Esophagus squamous epithelium (tissue), 4 donors: ENCODE measurements at regions not wholly inside any gene's neighbourhood (a gene's known extent, or its start where the extent isn't known, plus 50 kb on each side); places are given as distances from the start of the nearest gene placed in this dataset.

Experiments
- CTCF ChIP-seq, 6 experiments: fragments of 450-650 bp in 4 of 6; fragments of 200-600 bp in 2 of 6; sonication (generic) in 2 of 6; IDR thresholded peaks; one replicate each; pipeline ENCODE4 v1.5.1; 2016 to 2019; ENCODE audit warnings: antibody characterized with exemption in 6 of 6, mild to moderate bottlenecking in 4 of 6, moderate library complexity in 4 of 6
- POLR2A ChIP-seq, 4 donors: fragments of 450-650 bp; IDR thresholded peaks; one replicate each; pipeline ENCODE4 v1.6.1; 2017; ENCODE audit warnings: antibody characterized with exemption in 4 of 4, mild to moderate bottlenecking in 4 of 4, moderate library complexity in 3 of 4

- TF ChIP-seq POLR2A (IDR thresholded peaks at IDR 0.05), result no peak
- TF ChIP-seq CTCF (IDR thresholded peaks at IDR 0.05), result no peak
These were observed 113.7 kb upstream of the SGCG start for GRCh38 chr13:23067129-23067528.
